RWPE2 (cell line): ENCODE measurements at regions not wholly inside any gene's neighbourhood (a gene's known extent, or its start where the extent isn't known, plus 50 kb on each side); places are given as distances from the start of the nearest gene placed in this dataset.

Source experiments
- ATAC-seq: fragments of 200-7000 bp; cut with Tn5 transposase; 3 replicates; pipeline ENCODE4 v1.9.1; 2021; ENCODE audit warnings: low read depth
- DNase-seq: peaks from one replicate; pipeline ENCODE4 v3.0.0-alpha.2; 2020; ENCODE audit warnings: low spot score
- H3K27ac ChIP-seq: fragments of 450-650 bp; 2 replicates; pipeline ENCODE4 v1.5.1; 2017; ENCODE audit warnings: mild to moderate bottlenecking; ENCODE audit not compliant: poor library complexity, severe bottlenecking
- H3K27me3 ChIP-seq: fragments of 250-450 bp; sonication (Bioruptor Pico); 2 replicates; pipeline ENCODE4 v1.5.1; 2021; ENCODE audit warnings: mild to moderate bottlenecking, moderate library complexity; ENCODE audit not compliant: insufficient read depth, poor library complexity, severe bottlenecking
- H3K36me3 ChIP-seq: fragments of 250-450 bp; sonication (Bioruptor Pico); 2 replicates; pipeline ENCODE4 v1.5.1; 2020; ENCODE audit warnings: low read depth, mild to moderate bottlenecking, moderate library complexity
- H3K4me1 ChIP-seq: fragments of 250-450 bp; sonication (Bioruptor Pico); 2 replicates; pipeline ENCODE4 v1.5.1; 2021; ENCODE audit warnings: mild to moderate bottlenecking, moderate library complexity; ENCODE audit not compliant: insufficient read depth, poor library complexity, severe bottlenecking
- H3K4me3 ChIP-seq: fragments of 250-450 bp; sonication (Bioruptor Pico); 2 replicates; pipeline ENCODE4 v1.5.1; 2021; ENCODE audit warnings: mild to moderate bottlenecking, moderate library complexity; ENCODE audit not compliant: severe bottlenecking
- H3K9me3 ChIP-seq: fragments of 250-450 bp; sonication (Bioruptor Pico); 2 replicates; pipeline ENCODE4 v1.5.1; 2021; ENCODE audit warnings: mild to moderate bottlenecking, moderate library complexity; ENCODE audit not compliant: severe bottlenecking
- TF ChIP-seq, protein P1 (sequence below): fragments of 450-650 bp; IDR thresholded peaks from one replicate; pipeline ENCODE4 v1.5.1; 2017; ENCODE audit warnings: mild to moderate bottlenecking, moderate library complexity; ENCODE audit not compliant: poor library complexity, severe bottlenecking

DNA sequence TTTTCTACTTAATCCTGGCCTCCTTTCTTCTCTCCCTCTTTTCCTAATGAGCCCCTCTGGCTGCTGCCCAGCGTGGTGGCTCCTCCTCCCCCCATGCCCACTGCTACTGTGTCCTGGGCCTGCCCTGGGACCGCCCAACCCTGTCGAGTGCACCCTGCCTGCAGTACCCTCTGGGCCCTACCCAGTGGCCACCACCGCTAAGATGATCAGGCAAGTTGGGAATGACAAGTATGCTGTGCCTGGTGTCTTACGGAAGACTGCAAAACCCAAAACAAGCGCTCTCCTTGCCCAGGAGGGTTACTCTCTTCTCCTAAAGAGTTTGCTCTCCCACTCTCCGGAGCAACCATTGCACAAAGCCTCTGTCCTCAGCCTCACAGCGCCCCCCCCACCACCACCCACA is 273.7 kb downstream of the SYK start:
- DNase-seq = no peak
- H3K27ac ChIP-seq = no peak overlapping the region
- no peak for ATAC-seq
- peaks cover 4% of the 10 kb centered on the region for H3K4me1 ChIP-seq
- no peaks in the 10 kb centered on the region for H3K9me3 ChIP-seq
- no peaks in the 10 kb centered on the region for H3K27me3 ChIP-seq
- H3K36me3 ChIP-seq = no peaks in the 10 kb centered on the region
- no peak overlapping the region for H3K4me3 ChIP-seq
- TF ChIP-seq, protein P1, sequence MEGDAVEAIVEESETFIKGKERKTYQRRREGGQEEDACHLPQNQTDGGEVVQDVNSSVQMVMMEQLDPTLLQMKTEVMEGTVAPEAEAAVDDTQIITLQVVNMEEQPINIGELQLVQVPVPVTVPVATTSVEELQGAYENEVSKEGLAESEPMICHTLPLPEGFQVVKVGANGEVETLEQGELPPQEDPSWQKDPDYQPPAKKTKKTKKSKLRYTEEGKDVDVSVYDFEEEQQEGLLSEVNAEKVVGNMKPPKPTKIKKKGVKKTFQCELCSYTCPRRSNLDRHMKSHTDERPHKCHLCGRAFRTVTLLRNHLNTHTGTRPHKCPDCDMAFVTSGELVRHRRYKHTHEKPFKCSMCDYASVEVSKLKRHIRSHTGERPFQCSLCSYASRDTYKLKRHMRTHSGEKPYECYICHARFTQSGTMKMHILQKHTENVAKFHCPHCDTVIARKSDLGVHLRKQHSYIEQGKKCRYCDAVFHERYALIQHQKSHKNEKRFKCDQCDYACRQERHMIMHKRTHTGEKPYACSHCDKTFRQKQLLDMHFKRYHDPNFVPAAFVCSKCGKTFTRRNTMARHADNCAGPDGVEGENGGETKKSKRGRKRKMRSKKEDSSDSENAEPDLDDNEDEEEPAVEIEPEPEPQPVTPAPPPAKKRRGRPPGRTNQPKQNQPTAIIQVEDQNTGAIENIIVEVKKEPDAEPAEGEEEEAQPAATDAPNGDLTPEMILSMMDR = no peak

DNA sequence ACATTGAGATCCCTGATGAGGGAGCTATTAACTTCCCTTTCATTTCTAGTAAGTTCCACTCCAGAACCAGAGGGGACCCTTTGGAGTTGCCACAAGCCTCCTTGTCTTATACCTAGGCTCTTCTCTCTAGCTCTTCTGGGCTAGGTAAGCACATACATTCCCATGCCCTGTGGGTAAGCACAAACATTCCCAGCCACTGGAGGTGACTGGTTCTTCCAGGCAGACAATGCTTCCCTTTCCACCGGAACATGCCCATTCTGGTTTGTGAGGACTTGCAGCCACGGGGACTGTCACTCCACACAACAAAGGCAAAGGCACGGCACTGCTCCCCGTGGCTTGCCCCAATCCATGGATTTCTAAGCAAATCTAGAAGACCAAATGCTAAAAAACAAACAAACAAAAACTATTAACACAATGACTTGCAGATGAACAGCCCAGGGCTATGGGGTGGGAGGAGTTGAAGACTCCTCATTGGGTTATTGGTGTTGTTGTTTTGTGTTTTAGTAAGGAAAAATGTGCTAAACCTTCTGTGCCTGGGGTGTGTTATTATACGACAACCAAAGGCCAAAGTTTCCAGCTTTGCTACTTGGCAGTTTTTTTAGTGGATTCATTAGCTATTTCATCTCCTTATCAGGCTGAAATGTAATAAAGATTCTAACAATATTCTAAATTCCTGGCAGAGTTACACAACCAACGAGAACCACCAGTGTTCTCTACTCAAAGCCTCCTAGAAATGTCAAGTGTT is 276.2 kb downstream of the SYK start:
- H3K4me1 ChIP-seq = no peaks in the 10 kb centered on the region

DNA sequence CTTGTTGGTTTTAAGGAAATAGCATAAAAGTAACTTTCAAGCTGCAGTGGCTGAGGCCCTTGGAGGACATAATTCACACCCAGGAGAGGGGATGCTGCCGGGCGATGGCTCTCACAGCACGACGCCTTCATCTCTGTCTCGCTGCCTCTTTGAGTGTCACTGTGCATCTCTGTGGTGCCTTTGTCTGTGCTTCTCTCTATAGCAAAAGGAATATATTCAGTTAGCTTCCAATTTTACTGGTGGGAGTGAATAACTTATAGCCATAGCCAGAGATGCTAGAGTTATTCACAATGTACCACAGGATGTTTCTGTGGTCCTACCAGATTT is 276.7 kb downstream of the SYK start:
- TF ChIP-seq, protein P1 = no peak
- no peak for DNase-seq
- Histone ChIP-seq H3K4me1 (no peaks in the 10 kb centered on the region), H3K36me3 (no peaks in the 10 kb centered on the region), H3K27ac (no peak overlapping the region), H3K4me3 (no peak overlapping the region), H3K27me3 (no peaks in the 10 kb centered on the region), H3K9me3 (no peaks in the 10 kb centered on the region)
- no peak for ATAC-seq

More for the DNA sequence above, 276.2 kb downstream of the SYK start:
- H3K9me3 ChIP-seq = no peaks in the 10 kb centered on the region
- no peaks in the 10 kb centered on the region for H3K27me3 ChIP-seq
- ATAC-seq (no peak), DNase-seq (no peak)
- no peak overlapping the region for H3K4me3 ChIP-seq
- TF ChIP-seq, protein P1 = no peak
- H3K27ac ChIP-seq = no peak overlapping the region
- no peaks in the 10 kb centered on the region for H3K36me3 ChIP-seq

DNA sequence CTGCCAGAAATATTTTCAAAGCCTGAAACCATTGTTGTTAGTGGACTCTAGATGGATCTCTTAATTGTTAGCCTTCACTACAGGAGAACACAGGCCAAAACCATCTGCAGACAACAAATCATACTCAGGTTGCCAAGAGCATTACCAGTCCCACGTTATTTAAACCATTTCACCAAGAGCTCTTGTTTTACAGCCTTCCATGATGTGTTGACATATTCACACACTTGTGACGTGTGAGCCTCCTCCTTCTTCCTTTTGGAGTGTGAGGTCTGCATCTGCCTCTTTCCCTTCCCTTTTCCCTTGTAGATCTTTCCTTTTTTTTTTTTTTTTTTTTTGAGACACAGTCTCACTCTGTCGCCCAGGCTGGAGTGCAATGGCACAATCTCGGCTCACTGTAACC is 279.0 kb downstream of the AUH start:
- Histone ChIP-seq H3K4me1 (no peaks in the 10 kb centered on the region), H3K27ac (no peak overlapping the region), H3K36me3 (no peaks in the 10 kb centered on the region), H3K9me3 (no peaks in the 10 kb centered on the region), H3K4me3 (no peak overlapping the region), H3K27me3 (no peaks in the 10 kb centered on the region)
- ATAC-seq (no peak), DNase-seq (no peak)
- TF ChIP-seq, protein P1 = no peak

DNA sequence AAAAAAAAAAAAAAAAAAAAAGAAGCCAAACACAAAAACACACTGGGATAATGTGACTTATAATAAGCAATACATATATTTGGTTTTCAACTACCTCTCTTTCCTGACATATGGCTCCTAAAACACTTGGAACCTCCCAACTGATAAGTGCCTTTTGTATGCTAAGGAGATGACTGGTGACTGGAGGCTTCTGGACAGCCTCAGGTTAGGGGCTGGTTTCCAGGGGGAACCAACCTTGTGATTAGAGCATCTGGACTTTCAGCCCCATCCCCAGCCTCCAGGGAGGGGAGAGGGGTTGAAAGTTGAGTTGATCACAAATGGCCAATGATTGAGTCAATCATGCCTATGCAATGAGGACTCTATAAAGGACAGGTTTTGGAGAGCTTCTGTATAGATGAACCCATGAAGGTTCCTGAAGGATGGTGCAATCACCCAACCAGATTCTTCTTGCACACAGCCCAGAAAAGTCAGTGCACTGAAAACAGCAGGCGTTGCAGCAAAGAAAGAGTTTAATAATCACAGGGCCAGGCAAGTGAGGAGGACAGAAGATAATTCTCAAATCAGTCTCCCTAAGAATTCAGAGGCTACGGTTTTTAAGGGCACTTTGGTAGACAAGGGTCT is 276.7 kb downstream of the AUH start:
- Histone ChIP-seq H3K36me3 (no peaks in the 10 kb centered on the region), H3K27me3 (no peaks in the 10 kb centered on the region), H3K27ac (no peak overlapping the region), H3K4me3 (no peak overlapping the region), H3K4me1 (no peaks in the 10 kb centered on the region), H3K9me3 (no peaks in the 10 kb centered on the region)
- TF ChIP-seq, protein P1 = no peak
- DNase-seq (no peak), ATAC-seq (no peak)
